ENCODE measurements at regions not wholly inside any gene's neighbourhood (a gene's known extent, or its start where the extent isn't known, plus 50 kb on each side); places are given as distances from the start of the nearest gene placed in this dataset.

DNA sequence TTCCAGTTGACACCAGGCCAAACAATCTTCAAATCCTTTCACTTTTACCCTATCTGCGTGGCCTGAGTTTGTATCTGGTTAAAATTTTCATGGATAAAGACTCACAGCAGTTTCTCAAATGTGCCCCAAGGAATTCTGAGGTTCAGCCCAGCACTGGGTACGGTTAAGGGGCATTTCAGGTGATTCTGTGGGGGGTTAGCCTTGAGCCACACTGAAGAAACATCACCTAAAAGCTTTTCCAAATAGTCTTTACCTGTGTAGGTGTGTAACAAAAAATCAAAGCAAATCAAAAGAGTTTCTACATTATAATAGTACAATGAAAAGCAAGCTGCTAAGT, 83.8 kb upstream of the DNAJC1 start:
- TF ChIP-seq CTCF (IDR thresholded peaks at IDR 0.05) (no peak), ZFX (IDR thresholded peaks at IDR 0.05; ENCODE audit: borderline replicate concordance) (no peak)
